Caki2 (cell line): ENCODE measurements at regions not wholly inside any gene's neighbourhood (a gene's known extent, or its start where the extent isn't known, plus 50 kb on each side); places are given as distances from the start of the nearest gene placed in this dataset.

ENCODE experiments used
- DNase-seq: peaks from one replicate; pipeline ENCODE4 v3.0.0-alpha.2; 2015; ENCODE audit warnings: low read depth
- in situ Hi-C: cut with HindIII; loops from 2 replicates; pipeline ENCODE4 v1.10.0; 2016; ENCODE audit warnings: low sequenced_read_pairs, low pct_unique_long_range_greater_than_20kb, mixed read lengths

DNA sequence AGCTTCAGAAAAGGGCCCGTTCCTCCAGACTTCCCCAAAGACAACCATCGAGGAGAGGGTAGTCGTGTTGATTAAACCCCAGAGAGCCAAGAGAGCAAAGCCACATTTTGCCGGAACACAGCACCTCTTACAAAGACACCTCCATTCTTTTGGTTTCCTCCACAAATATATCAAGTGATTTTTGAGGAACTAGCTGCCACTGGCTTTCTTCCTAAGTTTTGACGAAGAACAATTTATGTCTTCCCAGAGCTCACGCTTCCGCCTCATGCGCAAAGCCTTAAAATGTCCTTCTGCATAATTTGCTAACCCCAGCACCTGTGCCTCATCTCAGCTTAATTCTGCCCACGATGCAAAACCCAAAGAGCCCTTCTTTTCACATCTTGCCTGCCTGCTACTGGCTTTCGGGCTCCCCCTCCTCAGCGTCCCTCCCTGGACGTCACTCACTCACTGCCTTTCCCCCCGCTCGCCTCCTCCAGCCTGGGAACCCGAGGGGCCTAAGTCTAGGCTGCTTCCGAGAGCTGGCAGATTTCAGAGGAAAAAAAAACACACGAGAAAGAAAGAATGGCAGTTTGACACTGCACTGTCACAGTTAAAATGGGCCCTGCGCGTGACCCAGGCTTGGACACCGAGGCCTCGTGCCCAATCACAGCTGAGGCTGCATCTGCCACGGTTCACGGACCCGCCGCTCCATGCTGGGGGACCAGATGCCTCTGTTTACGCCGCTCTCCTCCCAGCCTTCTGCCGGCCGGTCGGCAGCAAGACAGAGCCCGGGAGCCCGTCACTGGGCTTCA lies 77.6 kb upstream of the IFNAR2 start:
- in situ Hi-C loops = no loop called here
- no peak for DNase-seq

DNA sequence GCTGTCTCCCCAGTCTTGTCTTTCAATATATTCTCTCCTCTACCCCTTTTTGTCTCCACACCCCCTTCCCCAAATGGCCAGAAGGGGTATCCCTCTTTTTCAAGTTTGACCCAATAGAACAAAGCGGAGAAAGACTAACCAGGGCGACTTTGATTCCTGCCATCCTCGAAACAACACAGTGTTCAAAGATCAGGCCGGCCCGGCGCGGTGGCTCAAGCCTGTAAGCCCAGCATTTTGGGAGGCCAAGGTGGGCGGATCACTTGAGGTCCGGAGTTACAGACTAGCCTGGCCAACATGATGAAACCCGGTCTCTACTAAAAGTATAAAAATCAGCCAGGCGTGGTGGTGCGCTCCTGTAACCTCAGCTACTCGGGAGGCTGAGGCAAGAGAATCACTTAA lies 77.0 kb upstream of the IFNAR2 start:
- in situ Hi-C loops = no loop called here

DNA sequence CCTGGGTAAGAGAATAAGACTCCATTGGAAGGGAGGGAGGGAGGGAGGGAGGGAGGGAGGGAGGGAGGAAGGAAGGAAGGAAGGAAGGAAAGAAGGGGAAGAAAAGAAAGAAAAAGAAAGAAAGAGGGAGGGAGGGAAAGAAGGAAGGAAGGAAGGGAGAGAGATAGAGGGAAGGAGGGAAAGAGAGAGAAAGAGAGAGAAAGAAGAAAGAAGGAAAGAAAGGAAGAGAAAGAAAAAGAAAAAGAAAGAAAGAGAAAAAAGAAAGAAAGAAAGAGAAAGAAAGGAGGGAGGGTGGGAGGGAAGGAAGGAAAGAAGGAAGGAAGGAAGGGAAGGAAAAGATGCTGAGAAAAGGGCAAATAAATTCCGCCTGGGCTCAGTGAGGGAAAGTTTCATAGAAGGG lies 74.7 kb upstream of the IFNAR2 start:
- no peak for DNase-seq
- in situ Hi-C loops = no loop called here

More for the DNA sequence above, 77.0 kb upstream of the IFNAR2 start:
- DNase-seq = no peak

DNA sequence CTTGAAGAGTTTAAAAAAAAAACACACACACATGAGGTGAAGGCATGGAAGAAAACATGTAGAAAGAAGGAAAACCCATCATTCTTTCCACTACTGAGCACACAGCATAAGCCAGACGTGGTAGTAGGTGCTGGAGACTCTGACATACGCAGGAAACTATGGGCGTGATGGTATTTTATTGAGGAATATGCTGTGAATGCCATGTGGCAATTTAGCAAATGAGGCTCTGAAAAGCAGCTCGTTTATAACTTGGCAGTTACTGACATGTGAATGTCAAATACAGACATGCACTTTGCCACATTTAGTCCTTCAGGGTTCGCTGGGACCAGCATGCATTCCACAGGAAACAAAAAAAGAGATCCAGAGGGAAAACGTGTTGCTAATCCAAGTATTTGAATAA lies 74.3 kb upstream of the IFNAR2 start:
- in situ Hi-C loops = no loop called here
- no peak for DNase-seq

DNA sequence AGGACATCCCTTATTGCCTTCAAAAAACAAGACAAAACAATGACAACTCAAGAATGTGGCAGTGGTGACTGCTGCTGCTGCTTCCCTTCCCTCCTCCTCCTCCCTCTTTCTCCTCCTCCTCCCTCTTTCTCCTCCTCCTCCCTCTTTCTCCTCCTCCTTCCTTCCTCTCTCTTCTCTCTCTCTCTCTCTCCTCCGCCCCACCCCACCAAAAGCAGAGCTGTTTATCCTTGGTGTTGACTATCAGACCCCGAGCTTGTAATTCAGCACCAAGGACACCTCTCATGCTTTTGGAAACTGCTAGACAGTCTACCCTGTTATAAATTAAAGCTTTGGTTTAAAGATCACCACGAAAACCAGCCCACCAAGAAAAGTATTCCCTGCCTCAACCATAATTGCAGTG lies 72.4 kb upstream of the IFNAR2 start:
- no peak for DNase-seq
- in situ Hi-C loops = no loop called here

DNA sequence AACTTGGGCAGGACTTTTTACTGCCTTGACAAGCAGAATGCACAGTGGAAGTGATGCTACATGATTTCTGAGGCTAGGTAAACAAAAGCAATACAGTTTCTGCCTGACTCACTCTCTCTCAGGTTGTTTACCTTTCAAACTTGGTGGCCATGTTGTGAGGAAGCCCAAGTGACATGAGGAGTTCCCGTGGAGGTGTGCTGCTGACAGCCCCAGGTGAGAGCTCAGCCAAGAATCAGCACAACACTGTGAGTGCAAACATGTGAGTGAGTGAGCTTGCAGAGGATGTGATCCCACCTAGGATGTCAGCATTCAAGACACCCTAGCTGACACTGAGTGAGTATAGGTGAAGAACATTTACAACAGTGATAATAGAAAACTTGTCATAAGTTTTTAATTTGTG lies 71.1 kb upstream of the IFNAR2 start:
- in situ Hi-C loops = no loop called here
- DNase-seq = no peak

DNA sequence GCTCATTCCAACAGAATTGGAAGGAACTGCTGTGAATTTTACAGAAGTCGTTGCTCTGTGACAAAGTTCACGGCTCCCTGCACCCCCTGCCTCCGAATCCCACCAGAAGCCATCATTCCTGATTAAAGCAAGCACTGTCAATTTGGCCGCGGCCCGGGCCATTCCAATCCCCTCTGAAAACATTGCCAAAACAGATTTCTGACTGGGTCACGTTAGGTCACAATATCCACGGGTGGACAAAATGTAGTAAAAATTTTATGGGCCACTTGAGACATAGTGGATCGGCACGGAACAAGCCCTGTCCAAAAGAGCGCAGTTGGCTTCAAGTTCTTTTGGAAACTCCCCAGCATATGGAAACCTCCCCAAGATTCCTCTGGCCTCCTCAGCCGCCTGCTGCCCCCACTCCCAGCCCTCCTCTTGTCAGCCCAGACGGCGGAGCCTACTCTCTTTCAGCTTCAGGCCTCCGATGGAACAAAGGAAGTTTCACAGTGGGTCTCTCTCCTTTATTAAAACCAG lies 67.2 kb upstream of the IFNAR2 start:
- in situ Hi-C loops = no loop called here
- DNase-seq = no peak

DNA sequence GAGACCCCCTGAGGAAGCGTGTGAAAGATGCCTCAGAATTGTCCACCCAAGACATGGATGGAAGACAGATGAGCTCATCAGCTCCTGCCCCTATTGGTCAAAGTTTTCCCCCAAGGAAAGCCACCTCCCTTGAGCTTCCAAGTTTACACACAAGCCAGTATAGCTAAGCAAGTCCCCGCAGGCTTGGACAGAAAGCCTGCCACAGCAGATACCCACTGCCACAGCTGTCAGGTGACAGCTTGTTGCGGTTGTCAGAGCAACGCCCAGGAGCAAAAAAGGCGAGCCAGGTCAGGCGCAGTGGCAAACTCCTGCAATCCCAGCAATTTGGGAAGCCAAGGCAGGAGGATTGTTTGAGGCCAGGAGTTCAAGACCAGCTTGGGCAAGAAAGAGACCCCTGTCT lies 60.9 kb upstream of the IFNAR2 start:
- no peak for DNase-seq
- in situ Hi-C loops = no loop called here

DNA sequence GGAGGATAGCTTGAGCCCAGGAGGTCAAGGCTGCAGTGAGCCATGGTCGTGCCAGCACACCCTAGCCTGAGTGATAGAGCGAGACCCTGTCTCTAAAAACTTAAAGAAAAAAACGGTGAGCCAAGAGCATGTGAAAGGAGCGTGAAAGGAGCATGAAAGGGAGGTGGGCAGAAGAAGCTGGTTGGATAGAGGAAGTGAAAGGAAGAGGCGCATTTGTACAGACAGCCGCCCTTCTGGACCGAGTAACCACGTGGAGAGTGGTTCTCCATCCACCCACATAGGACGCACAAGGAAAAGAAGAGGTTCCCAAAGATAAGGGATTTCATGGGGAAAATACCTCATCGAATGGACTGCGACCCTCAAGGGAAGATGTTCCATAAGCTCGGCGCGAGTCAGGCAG lies 60.4 kb upstream of the IFNAR2 start:
- in situ Hi-C loops = no loop called here
- no peak for DNase-seq

DNA sequence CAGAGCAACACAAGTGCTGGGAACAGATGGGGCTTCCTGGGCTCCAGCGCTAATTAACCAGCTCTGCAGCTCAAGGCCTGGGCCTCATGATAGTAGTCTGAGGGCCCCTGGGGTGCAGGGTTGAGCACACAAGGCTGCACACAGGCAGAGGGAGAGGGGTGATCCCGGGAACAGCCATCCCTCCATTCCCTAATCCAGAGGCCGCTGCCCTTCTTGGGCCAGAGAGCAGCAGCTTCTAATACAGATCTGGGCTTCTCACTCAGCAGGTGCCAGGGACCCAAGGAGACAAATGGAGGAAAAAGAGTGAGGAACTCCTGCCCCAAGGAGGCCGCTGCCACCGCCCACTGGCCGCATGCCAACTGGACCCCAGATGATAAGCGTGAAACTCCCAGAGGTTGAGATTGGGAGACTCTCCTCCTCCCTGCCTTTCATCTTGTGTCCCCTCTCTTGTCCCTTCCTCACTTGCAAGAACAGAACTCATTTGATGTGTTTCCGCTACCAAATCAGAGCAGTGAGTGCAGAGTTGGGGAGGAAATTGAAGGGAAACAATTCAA lies 58.0 kb upstream of the IFNAR2 start:
- DNase-seq = no peak
- in situ Hi-C loops = no loop called here

DNA sequence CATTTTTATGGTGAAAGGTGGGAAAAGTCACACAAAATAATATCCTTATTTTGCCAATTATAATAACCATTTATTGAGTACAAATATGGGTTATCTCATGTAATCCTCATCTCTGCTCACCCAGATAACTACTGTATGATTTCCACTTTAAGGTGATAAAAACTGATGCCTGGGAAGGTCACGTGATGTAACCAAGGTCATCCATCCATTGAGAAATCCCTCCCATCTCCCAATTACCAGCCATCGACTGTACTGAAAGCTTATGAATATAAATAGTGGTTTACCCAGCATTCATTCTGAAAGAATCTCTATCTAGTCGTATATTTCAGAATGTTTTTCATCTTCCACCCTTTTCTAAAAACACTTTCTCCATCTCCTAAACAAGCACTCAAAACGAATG lies 55.0 kb upstream of the IFNAR2 start:
- DNase-seq = no peak
- in situ Hi-C loops = no loop called here
